ENCODE measurements at regions not wholly inside any gene's neighbourhood (a gene's known extent, or its start where the extent isn't known, plus 50 kb on each side); places are given as distances from the start of the nearest gene placed in this dataset.
"Not testable (repeated sequence)": the region's sequence is repeated elsewhere in the genome, so short reads cannot be mapped to it uniquely, and the experiment has no call there.

DNA sequence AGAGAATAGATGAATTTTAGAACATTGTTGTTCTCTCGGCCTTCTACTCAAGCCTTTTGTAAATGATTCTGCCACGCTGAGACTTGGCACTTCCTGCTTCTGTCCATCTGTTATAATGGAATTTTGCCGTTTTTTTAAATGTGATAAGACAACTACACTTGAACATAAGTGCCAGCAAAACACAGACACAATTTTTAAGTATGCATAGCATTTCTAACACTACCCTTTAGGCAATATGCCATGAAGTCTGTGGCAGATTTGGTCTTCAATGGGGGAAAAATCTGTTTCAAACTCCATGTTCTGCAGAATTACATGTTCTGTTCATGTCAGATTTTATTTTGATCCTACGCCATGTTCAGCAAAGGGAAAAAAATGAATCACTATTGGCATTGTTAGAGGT is 1170.7 kb upstream of the SLC39A10 start:
- H3K9me3 ChIP-seq (ENCODE audit: control insufficient read depth, low read length), result no peaks in the 10 kb centered on the region
- intact Hi-C loops (cut with DNase I), result no loop called here
- 35% methylated on average over 4 of the region's 4 CpGs for WGBS, 2 donors
- H3K36me3 ChIP-seq (ENCODE audit: control insufficient read depth in 1 of 2, insufficient read depth in 2 of 2, low read length in 1 of 2), result no peaks in the 10 kb centered on the region
- no peaks in the 10 kb centered on the region for H3K27me3 ChIP-seq (ENCODE audit: control insufficient read depth in 1 of 2, insufficient read depth in 2 of 2, low read length in 1 of 2)
- H3K4me3 ChIP-seq (ENCODE audit: low read length in 2 of 2), result no peak overlapping the region
- DNase-seq (no peak), ATAC-seq (ENCODE audit: low FRiP score) (no peak)
- H3K4me1 ChIP-seq (ENCODE audit: control insufficient read depth in 1 of 2, insufficient read depth in 2 of 2, low read length in 2 of 2), result no peaks in the 10 kb centered on the region
- no peak overlapping the region for H3K27ac ChIP-seq (ENCODE audit: low read depth in 1 of 2, low read length in 2 of 2)

DNA sequence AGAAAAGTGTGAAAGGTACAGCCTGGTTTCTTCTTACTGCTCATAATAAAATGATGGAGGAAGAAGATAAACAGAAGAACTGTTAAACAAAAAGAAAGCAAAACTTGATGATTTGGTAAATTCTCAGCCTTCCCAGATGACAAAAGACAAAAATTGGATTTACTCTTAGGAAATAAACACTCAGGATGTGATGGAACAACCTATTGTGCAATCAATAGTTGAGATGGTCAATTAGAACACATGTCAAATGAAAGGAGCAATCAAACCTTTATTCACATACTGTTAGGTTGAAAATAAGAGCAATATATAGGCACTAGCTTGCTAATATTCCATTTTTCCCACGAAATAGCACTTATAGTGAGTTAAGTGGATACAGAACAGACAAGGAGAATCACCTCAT is 1174.0 kb upstream of the SLC39A10 start:
- Histone ChIP-seq H3K27ac (ENCODE audit: low read depth in 1 of 2, low read length in 2 of 2) (no peak overlapping the region), H3K4me3 (ENCODE audit: low read length in 2 of 2) (no peak overlapping the region), H3K9me3 (ENCODE audit: control insufficient read depth, low read length) (peaks cover 2% of the 10 kb centered on the region), H3K36me3 (ENCODE audit: control insufficient read depth in 1 of 2, insufficient read depth in 2 of 2, low read length in 1 of 2) (no peaks in the 10 kb centered on the region), H3K4me1 (ENCODE audit: control insufficient read depth in 1 of 2, insufficient read depth in 2 of 2, low read length in 2 of 2) (no peaks in the 10 kb centered on the region), H3K27me3 (ENCODE audit: control insufficient read depth in 1 of 2, insufficient read depth in 2 of 2, low read length in 1 of 2) (no peaks in the 10 kb centered on the region)
- ATAC-seq (ENCODE audit: low FRiP score) (no peak), DNase-seq (no peak)
- WGBS, 2 donors, result 49 to 52% methylated on average over 1 of the region's 1 CpG
- intact Hi-C loops (cut with DNase I), result no loop called here

DNA sequence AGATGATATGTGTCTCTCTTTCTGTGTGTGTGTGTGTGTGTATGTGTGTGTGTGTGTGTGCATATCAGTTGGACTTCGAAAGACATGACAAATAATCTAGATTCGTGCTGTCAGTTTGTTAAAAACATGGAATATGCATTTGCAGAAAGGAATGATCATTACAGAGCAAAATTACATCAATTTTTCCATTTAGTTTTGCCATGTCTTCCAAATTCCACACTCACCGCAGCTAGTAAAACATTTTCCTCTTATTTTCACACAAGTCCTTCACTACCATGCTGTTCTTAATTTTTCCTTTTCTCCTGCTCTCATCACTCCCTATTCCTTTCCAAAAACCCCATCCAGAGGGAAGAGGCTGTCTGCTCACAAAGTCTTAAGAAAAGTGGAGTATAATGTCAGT is 1191.4 kb upstream of the SLC39A10 start:
- ATAC-seq (ENCODE audit: low FRiP score) (no peak), DNase-seq (no peak)
- H3K27ac ChIP-seq (ENCODE audit: low read depth in 1 of 2, low read length in 2 of 2), result no peak overlapping the region
- H3K27me3 ChIP-seq (ENCODE audit: control insufficient read depth in 1 of 2, insufficient read depth in 2 of 2, low read length in 1 of 2), result no peaks in the 10 kb centered on the region
- H3K9me3 ChIP-seq (ENCODE audit: control insufficient read depth, low read length), result no peaks in the 10 kb centered on the region
- no peaks in the 10 kb centered on the region for H3K36me3 ChIP-seq (ENCODE audit: control insufficient read depth in 1 of 2, insufficient read depth in 2 of 2, low read length in 1 of 2)
- no peak overlapping the region for H3K4me3 ChIP-seq (ENCODE audit: low read length in 2 of 2)
- 35 to 45% methylated on average over 3 of the region's 3 CpGs for WGBS, 2 donors
- H3K4me1 ChIP-seq (ENCODE audit: control insufficient read depth in 1 of 2, insufficient read depth in 2 of 2, low read length in 2 of 2), result no peaks in the 10 kb centered on the region
- intact Hi-C loops (cut with DNase I), result no loop called here

DNA sequence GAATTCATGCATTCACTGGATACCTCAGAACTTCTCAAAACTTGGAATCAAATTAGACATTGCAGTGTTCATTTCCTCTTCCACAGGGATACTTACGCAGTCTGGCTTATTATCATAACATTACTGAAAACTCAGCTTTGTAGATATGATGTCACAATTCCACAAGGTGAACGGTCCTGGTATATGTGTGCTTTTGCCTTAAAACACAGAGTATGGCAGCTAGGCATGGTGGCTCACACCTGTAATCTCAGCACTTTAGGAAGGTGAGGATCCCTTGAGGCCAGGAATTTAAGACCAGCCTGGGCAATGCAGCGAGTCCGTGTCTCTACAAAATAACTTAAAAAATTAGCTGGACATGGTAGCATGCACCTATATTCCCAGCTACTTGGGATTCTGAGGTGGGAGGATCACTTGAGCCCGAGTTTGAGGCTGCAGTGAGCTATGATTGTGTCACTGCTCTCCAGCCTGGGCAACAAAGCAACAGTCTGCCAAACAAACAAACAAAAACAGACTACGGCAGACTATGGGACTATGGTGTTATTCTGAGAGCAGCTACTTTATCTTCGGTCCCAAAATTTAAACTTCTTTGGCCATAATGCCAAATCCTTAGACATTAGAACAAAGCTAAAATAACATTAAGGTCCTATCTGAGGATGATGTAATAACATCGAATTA is 1191.9 kb upstream of the SLC39A10 start:
- ATAC-seq (ENCODE audit: low FRiP score) (no peak), DNase-seq (no peak)
- no peak overlapping the region for H3K4me3 ChIP-seq (ENCODE audit: low read length in 2 of 2)
- H3K27ac ChIP-seq (ENCODE audit: low read depth in 1 of 2, low read length in 2 of 2), result no peak overlapping the region
- no peaks in the 10 kb centered on the region for H3K4me1 ChIP-seq (ENCODE audit: control insufficient read depth in 1 of 2, insufficient read depth in 2 of 2, low read length in 2 of 2)
- H3K9me3 ChIP-seq (ENCODE audit: control insufficient read depth, low read length), result no peaks in the 10 kb centered on the region
- H3K27me3 ChIP-seq (ENCODE audit: control insufficient read depth in 1 of 2, insufficient read depth in 2 of 2, low read length in 1 of 2), result no peaks in the 10 kb centered on the region
- intact Hi-C loops (cut with DNase I), result no loop called here
- no peaks in the 10 kb centered on the region for H3K36me3 ChIP-seq (ENCODE audit: control insufficient read depth in 1 of 2, insufficient read depth in 2 of 2, low read length in 1 of 2)
- 61 to 62% methylated on average over 8 of the region's 8 CpGs for WGBS, 2 donors

DNA sequence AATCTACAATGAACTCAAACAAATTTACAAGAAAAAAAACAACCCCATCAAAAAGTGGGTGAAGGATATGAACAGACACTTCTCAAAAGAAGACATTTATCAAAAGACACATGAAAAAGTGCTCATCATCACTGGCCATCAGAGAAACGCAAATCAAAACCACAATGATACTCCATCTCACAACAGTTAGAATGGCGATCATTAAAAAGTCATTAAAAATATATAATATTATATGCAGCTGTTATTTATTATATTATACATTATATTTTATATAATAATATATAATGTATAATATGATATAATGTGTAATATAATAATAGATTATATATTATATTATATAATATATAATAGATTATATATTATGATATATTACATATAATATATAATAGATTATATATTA is 1194.1 kb upstream of the SLC39A10 start:
- intact Hi-C loops (cut with DNase I); H3K36me3 ChIP-seq (ENCODE audit: control insufficient read depth in 1 of 2, insufficient read depth in 2 of 2, low read length in 1 of 2); H3K9me3 ChIP-seq (ENCODE audit: control insufficient read depth, low read length); ATAC-seq (ENCODE audit: low FRiP score); H3K27ac ChIP-seq (ENCODE audit: low read depth in 1 of 2, low read length in 2 of 2); H3K4me3 ChIP-seq (ENCODE audit: low read length in 2 of 2); DNase-seq; H3K27me3 ChIP-seq (ENCODE audit: control insufficient read depth in 1 of 2, insufficient read depth in 2 of 2, low read length in 1 of 2); H3K4me1 ChIP-seq (ENCODE audit: control insufficient read depth in 1 of 2, insufficient read depth in 2 of 2, low read length in 2 of 2): not testable (repeated sequence)
- WGBS, 2 donors, result 50% methylated on average over 2 of the region's 2 CpGs

DNA sequence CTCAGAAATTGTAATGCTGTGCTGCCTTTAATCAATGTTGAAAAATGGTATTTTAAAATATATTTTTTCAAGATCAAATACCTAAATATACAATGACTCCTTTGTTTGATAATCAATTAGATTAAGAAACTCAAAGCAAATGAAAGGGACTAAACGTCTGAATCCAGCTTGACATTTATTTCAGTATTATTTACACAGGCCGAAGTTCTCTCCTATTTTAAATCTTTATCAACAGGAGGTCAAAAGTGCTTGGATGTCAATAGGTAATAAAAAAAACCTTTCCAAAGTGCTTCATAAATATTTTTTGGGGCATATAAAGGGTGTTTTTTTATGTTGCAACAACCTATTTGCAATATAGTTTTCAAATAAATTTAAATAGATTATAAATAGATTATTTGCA is 1201.7 kb upstream of the SLC39A10 start:
- Histone ChIP-seq H3K27ac (ENCODE audit: low read depth in 1 of 2, low read length in 2 of 2) (no peak overlapping the region), H3K36me3 (ENCODE audit: control insufficient read depth in 1 of 2, insufficient read depth in 2 of 2, low read length in 1 of 2) (no peaks in the 10 kb centered on the region), H3K4me3 (ENCODE audit: low read length in 2 of 2) (no peak overlapping the region), H3K9me3 (ENCODE audit: control insufficient read depth, low read length) (no peaks in the 10 kb centered on the region), H3K27me3 (ENCODE audit: control insufficient read depth in 1 of 2, insufficient read depth in 2 of 2, low read length in 1 of 2) (no peaks in the 10 kb centered on the region), H3K4me1 (ENCODE audit: control insufficient read depth in 1 of 2, insufficient read depth in 2 of 2, low read length in 2 of 2) (no peaks in the 10 kb centered on the region)
- DNase-seq (no peak), ATAC-seq (ENCODE audit: low FRiP score) (no peak)
- intact Hi-C loops (cut with DNase I), result no loop called here
- 34 to 36% methylated on average over 2 of the region's 2 CpGs for WGBS, 2 donors

DNA sequence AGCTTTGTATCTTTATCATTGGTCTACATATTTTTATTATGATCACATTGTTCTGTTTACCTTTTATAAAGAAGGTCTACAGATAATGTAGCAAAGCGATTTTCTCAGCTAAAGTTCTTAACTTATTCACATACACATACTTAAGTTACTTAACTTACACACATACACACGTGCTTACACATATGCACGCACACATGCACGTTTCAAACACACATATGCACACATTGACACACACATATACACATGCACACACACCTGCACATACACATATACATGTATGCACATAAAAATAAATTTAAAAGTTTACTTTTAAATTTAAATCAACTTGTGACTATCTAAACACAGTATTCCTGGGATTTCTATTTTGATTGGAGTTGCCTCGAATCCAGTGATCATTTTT is 1204.5 kb upstream of the SLC39A10 start:
- Histone ChIP-seq H3K27ac (ENCODE audit: low read depth in 1 of 2, low read length in 2 of 2) (no peak overlapping the region), H3K9me3 (ENCODE audit: control insufficient read depth, low read length) (no peaks in the 10 kb centered on the region), H3K4me3 (ENCODE audit: low read length in 2 of 2) (no peak overlapping the region), H3K27me3 (ENCODE audit: control insufficient read depth in 1 of 2, insufficient read depth in 2 of 2, low read length in 1 of 2) (no peaks in the 10 kb centered on the region), H3K4me1 (ENCODE audit: control insufficient read depth in 1 of 2, insufficient read depth in 2 of 2, low read length in 2 of 2) (no peaks in the 10 kb centered on the region), H3K36me3 (ENCODE audit: control insufficient read depth in 1 of 2, insufficient read depth in 2 of 2, low read length in 1 of 2) (no peaks in the 10 kb centered on the region)
- DNase-seq (no peak), ATAC-seq (ENCODE audit: low FRiP score) (no peak)
- 64 to 71% methylated on average over 5 of the region's 5 CpGs for WGBS, 2 donors
- intact Hi-C loops (cut with DNase I), result no loop called here

DNA sequence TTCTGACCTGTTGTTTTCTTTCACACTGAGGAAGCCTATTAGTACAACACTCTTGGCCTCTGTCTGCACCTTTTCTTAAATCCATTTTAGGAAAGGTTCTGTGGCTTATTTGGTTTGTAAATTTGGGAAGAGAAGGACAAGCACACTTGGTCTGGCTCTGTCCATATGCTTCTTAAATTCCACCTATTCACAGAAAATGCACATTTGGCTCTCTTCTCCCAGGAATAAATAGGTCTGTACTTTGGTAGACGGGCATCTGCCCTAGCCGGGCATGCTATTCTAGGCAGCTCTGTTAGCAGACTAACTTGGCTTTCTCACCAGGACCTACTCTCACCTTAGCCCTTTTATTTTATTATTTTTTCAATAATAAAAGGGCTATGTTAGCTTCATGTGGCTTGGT is 1211.8 kb upstream of the SLC39A10 start:
- no peak overlapping the region for H3K4me3 ChIP-seq (ENCODE audit: low read length in 2 of 2)
- ATAC-seq (ENCODE audit: low FRiP score) (no peak), DNase-seq (no peak)
- no peaks in the 10 kb centered on the region for H3K27me3 ChIP-seq (ENCODE audit: control insufficient read depth in 1 of 2, insufficient read depth in 2 of 2, low read length in 1 of 2)
- no peaks in the 10 kb centered on the region for H3K9me3 ChIP-seq (ENCODE audit: control insufficient read depth, low read length)
- WGBS, 2 donors, result 71 to 73% methylated on average over 2 of the region's 2 CpGs
- no peaks in the 10 kb centered on the region for H3K4me1 ChIP-seq (ENCODE audit: control insufficient read depth in 1 of 2, insufficient read depth in 2 of 2, low read length in 2 of 2)
- no peak overlapping the region for H3K27ac ChIP-seq (ENCODE audit: low read depth in 1 of 2, low read length in 2 of 2)
- intact Hi-C loops (cut with DNase I), result no loop called here
- H3K36me3 ChIP-seq (ENCODE audit: control insufficient read depth in 1 of 2, insufficient read depth in 2 of 2, low read length in 1 of 2), result no peaks in the 10 kb centered on the region

DNA sequence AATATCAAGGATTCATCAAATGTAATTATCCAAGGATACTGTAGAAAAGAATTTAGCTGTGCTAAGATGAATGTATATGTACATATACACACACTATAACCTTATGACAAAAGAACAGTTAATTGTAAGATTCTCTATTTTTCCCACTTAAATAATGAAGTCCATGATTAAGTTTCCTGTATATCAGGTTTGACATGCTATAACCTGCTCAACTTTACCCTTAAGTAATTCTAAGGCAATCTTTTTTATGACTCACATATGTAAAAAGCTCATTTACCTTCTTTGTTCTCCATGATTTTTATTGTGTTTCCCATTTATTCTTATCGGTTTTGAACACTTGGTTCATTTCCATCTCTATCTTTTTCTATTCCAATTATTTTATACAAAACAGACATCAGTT is 1213.1 kb upstream of the SLC39A10 start:
- ATAC-seq (ENCODE audit: low FRiP score), result no peak

More for the DNA sequence above, 1213.1 kb upstream of the SLC39A10 start:
- Histone ChIP-seq H3K4me3 (ENCODE audit: low read length in 2 of 2) (no peak overlapping the region), H3K4me1 (ENCODE audit: control insufficient read depth in 1 of 2, insufficient read depth in 2 of 2, low read length in 2 of 2) (no peaks in the 10 kb centered on the region), H3K9me3 (ENCODE audit: control insufficient read depth, low read length) (no peaks in the 10 kb centered on the region), H3K36me3 (ENCODE audit: control insufficient read depth in 1 of 2, insufficient read depth in 2 of 2, low read length in 1 of 2) (no peaks in the 10 kb centered on the region), H3K27ac (ENCODE audit: low read depth in 1 of 2, low read length in 2 of 2) (no peak overlapping the region), H3K27me3 (ENCODE audit: control insufficient read depth in 1 of 2, insufficient read depth in 2 of 2, low read length in 1 of 2) (no peaks in the 10 kb centered on the region)
- WGBS, 2 donors, result 60 to 72% methylated on average over 1 of the region's 1 CpG
- intact Hi-C loops (cut with DNase I), result no loop called here
- no peak for DNase-seq

All from aorta (tissue), 5 donors.